ENCODE measurements at regions not wholly inside any gene's neighbourhood (a gene's known extent, or its start where the extent isn't known, plus 50 kb on each side); places are given as distances from the start of the nearest gene placed in this dataset.

GRCh38 chr20:6471871-6472270 lies 295.6 kb upstream of the BMP2 start:
- Histone ChIP-seq H4K20me1 (ENCODE audit: insufficient read depth, low read length) (no peaks in the 10 kb centered on the region), H3K27me3 (ENCODE audit: control insufficient read depth in 2 of 2, insufficient read depth in 2 of 2, low read length in 2 of 2) (no peaks in the 10 kb centered on the region), H3K4me1 (ENCODE audit: control insufficient read depth in 1 of 2, insufficient read depth in 2 of 2, low read length in 2 of 2) (no peaks in the 10 kb centered on the region), H3K4me2 (replicated peaks; ENCODE audit: extremely low read depth, low read length, poor library complexity, severe bottlenecking) (no peak overlapping the region), H3K27ac (ENCODE audit: low read depth in 1 of 2, low read length in 2 of 2) (no peak overlapping the region), H3K4me3 (replicated peaks in 1 of 3; ENCODE audit: low read depth in 2 of 3, low read length in 3 of 3) (no peak overlapping the region), H3K36me3 (replicated peaks in 1 of 2; ENCODE audit: control insufficient read depth in 1 of 2, insufficient read depth in 2 of 2, low read length in 2 of 2) (no peaks in the 10 kb centered on the region), H2AFZ (ENCODE audit: insufficient read depth, low read depth, low read length, poor library complexity, severe bottlenecking) (no peak overlapping the region), H3K9me3 (replicated peaks in 1 of 2; ENCODE audit: control insufficient read depth in 1 of 2, insufficient read depth in 1 of 2, low read length in 2 of 2) (no peaks in the 10 kb centered on the region), H3K79me2 (ENCODE audit: insufficient read depth, low read length) (no peaks in the 10 kb centered on the region), H3K9ac (ENCODE audit: insufficient read depth, low read length, poor library complexity, severe bottlenecking) (no peak overlapping the region)
- no peak overlapping the region for H3K4me3 Mint-ChIP-seq
- H3K27me3 Mint-ChIP-seq (ENCODE audit: low read depth in 3 of 3): no peaks in the 10 kb centered on the region
- DNase-seq: no peak
- H3K4me1 Mint-ChIP-seq: no peaks in the 10 kb centered on the region
- WGBS (ENCODE audit: insufficient coverage): no CpG with 5 or more reads among the region's 1 CpG
- peaks cover 0 to 4% (median 0%) of the 10 kb centered on the region in 7 donors for H3K9me3 Mint-ChIP-seq
- no peaks in the 10 kb centered on the region for H3K36me3 Mint-ChIP-seq
- no peak overlapping the region for H3K27ac Mint-ChIP-seq
- intact Hi-C loops (cut with micrococcal nuclease): no loop called here
- TF ChIP-seq CTCF (IDR thresholded peaks at IDR 0.05): no peak

- no peak for TF ChIP-seq CTCF (IDR thresholded peaks at IDR 0.05)
- no peaks in the 10 kb centered on the region for H3K27me3 Mint-ChIP-seq (ENCODE audit: low read depth in 3 of 3)
- no peak overlapping the region for H3K4me3 ChIP-seq (replicated peaks in 1 of 3; ENCODE audit: low read depth in 2 of 3, low read length in 3 of 3)
- H3K36me3 ChIP-seq (replicated peaks in 1 of 2; ENCODE audit: control insufficient read depth in 1 of 2, insufficient read depth in 2 of 2, low read length in 2 of 2): no peaks in the 10 kb centered on the region
- H3K36me3 Mint-ChIP-seq: no peaks in the 10 kb centered on the region
- no peaks in the 10 kb centered on the region for H3K27me3 ChIP-seq (ENCODE audit: control insufficient read depth in 2 of 2, insufficient read depth in 2 of 2, low read length in 2 of 2)
- H3K4me3 Mint-ChIP-seq: no peak overlapping the region
- H3K9me3 Mint-ChIP-seq: peaks cover 0 to 4% (median 0%) of the 10 kb centered on the region in 7 donors
- no peaks in the 10 kb centered on the region for H3K79me2 ChIP-seq (ENCODE audit: insufficient read depth, low read length)
- no peaks in the 10 kb centered on the region for H3K4me1 ChIP-seq (ENCODE audit: control insufficient read depth in 1 of 2, insufficient read depth in 2 of 2, low read length in 2 of 2)
- DNase-seq: no peak
- no peak overlapping the region for H2AFZ ChIP-seq (ENCODE audit: insufficient read depth, low read depth, low read length, poor library complexity, severe bottlenecking)
- no peaks in the 10 kb centered on the region for H3K4me1 Mint-ChIP-seq
- no peaks in the 10 kb centered on the region for H3K9me3 ChIP-seq (replicated peaks in 1 of 2; ENCODE audit: control insufficient read depth in 1 of 2, insufficient read depth in 1 of 2, low read length in 2 of 2)
- no peak overlapping the region for H3K9ac ChIP-seq (ENCODE audit: insufficient read depth, low read length, poor library complexity, severe bottlenecking)
- H4K20me1 ChIP-seq (ENCODE audit: insufficient read depth, low read length): no peaks in the 10 kb centered on the region
- no CpG with 5 or more reads among the region's 5 CpGs for WGBS (ENCODE audit: insufficient coverage)
- H3K4me2 ChIP-seq (replicated peaks; ENCODE audit: extremely low read depth, low read length, poor library complexity, severe bottlenecking): no peak overlapping the region
- intact Hi-C loops (cut with micrococcal nuclease): no loop called here
- H3K27ac Mint-ChIP-seq: no peak overlapping the region
- no peak overlapping the region for H3K27ac ChIP-seq (ENCODE audit: low read depth in 1 of 2, low read length in 2 of 2)
Measured at GRCh38 chr20:6471110-6471647, 296.3 kb upstream of the BMP2 start.

All from CD14-positive monocyte (primary cell).